GM18505 (cell line): ENCODE measurements at regions not wholly inside any gene's neighbourhood (a gene's known extent, or its start where the extent isn't known, plus 50 kb on each side); places are given as distances from the start of the nearest gene placed in this dataset.

Source experiments
- ATAC-seq: cut with Tn5 transposase; IDR thresholded peaks from one replicate; pipeline ENCODE4 v1.9.1; 2021; ENCODE audit not compliant: unreplicated experiment
- POLR2A ChIP-seq: IDR thresholded peaks from 4 replicates; pipeline ENCODE4 v1.6.1; 2011; ENCODE audit warnings: borderline replicate concordance; ENCODE audit not compliant: insufficient read depth, insufficient read length; ENCODE audit errors: extremely low read depth

GRCh38 chr1:95386371-95386770 is 152.4 kb downstream of the RWDD3 start:
- no peak for TF ChIP-seq POLR2A
- no peak for ATAC-seq

GRCh38 chr1:95386915-95387314 is 152.9 kb downstream of the RWDD3 start:
- no peak for TF ChIP-seq POLR2A
- no peak for ATAC-seq

GRCh38 chr1:95388031-95388430 is 154.0 kb downstream of the RWDD3 start:
- ATAC-seq, result no peak
- no peak for TF ChIP-seq POLR2A

- ATAC-seq, result no peak
- no peak for TF ChIP-seq POLR2A
These were observed 159.4 kb downstream of the RWDD3 start for GRCh38 chr1:95393434-95393833.

- no peak for TF ChIP-seq POLR2A
- no peak for ATAC-seq
These were observed 162.5 kb downstream of the RWDD3 start for GRCh38 chr1:95396557-95396956.

GRCh38 chr1:95402780-95403179 is 168.8 kb downstream of the RWDD3 start:
- TF ChIP-seq POLR2A, result no peak
- ATAC-seq, result no peak

GRCh38 chr1:95406279-95406678 is 172.3 kb downstream of the RWDD3 start:
- TF ChIP-seq POLR2A, result no peak
- no peak for ATAC-seq

- no peak for ATAC-seq
- no peak for TF ChIP-seq POLR2A
These were observed 173.3 kb downstream of the RWDD3 start for GRCh38 chr1:95407131-95407885.

- no peak for ATAC-seq
- no peak for TF ChIP-seq POLR2A
These were observed 173.9 kb downstream of the RWDD3 start for GRCh38 chr1:95407886-95408291.

GRCh38 chr1:95408507-95409136 is 174.6 kb downstream of the RWDD3 start:
- ATAC-seq, result no peak
- no peak for TF ChIP-seq POLR2A

GRCh38 chr1:95409276-95409675 is 175.3 kb downstream of the RWDD3 start:
- no peak for TF ChIP-seq POLR2A
- ATAC-seq, result no peak

- no peak for TF ChIP-seq POLR2A
- ATAC-seq, result no peak
These were observed 175.9 kb downstream of the RWDD3 start for GRCh38 chr1:95409901-95410300.

- no peak for ATAC-seq
- TF ChIP-seq POLR2A, result no peak
These were observed 181.1 kb downstream of the RWDD3 start for GRCh38 chr1:95415146-95415545.

- no peak for ATAC-seq
- TF ChIP-seq POLR2A, result no peak
These were observed 192.8 kb downstream of the RWDD3 start for GRCh38 chr1:95426772-95427171.

GRCh38 chr1:95427525-95427924 is 193.5 kb downstream of the RWDD3 start:
- ATAC-seq, result no peak
- no peak for TF ChIP-seq POLR2A

GRCh38 chr1:95431235-95431634 is 197.2 kb downstream of the RWDD3 start:
- no peak for TF ChIP-seq POLR2A
- no peak for ATAC-seq
